Effector memory CD4-positive, alpha-beta T cell (primary cell): ENCODE measurements at regions not wholly inside any gene's neighbourhood (a gene's known extent, or its start where the extent isn't known, plus 50 kb on each side); places are given as distances from the start of the nearest gene placed in this dataset.

Experiments
- DNase-seq, 3 donors: peaks; one replicate each; pipeline ENCODE4 v3.0.0-alpha.2; 2020
- H3K27ac ChIP-seq: 2 replicates; pipeline ENCODE4 v1.7.0; 2013; ENCODE audit warnings: mild to moderate bottlenecking, low read length, moderate library complexity; ENCODE audit not compliant: insufficient read depth, poor library complexity, severe bottlenecking
- H3K27me3 ChIP-seq: replicated peaks from 2 replicates; pipeline ENCODE4 v1.7.0; 2013; ENCODE audit warnings: mild to moderate bottlenecking, low read length; ENCODE audit not compliant: insufficient read depth, control insufficient read depth, poor library complexity, severe bottlenecking
- H3K36me3 ChIP-seq: 2 replicates; pipeline ENCODE4 v1.7.0; 2013; ENCODE audit warnings: mild to moderate bottlenecking, low read length, moderate library complexity; ENCODE audit not compliant: control insufficient read depth, insufficient read depth
- H3K4me1 ChIP-seq: 2 replicates; pipeline ENCODE4 v1.7.0; 2013; ENCODE audit warnings: low read length, mild to moderate bottlenecking; ENCODE audit not compliant: control insufficient read depth, insufficient read depth, poor library complexity, severe bottlenecking
- H3K4me3 ChIP-seq: 2 replicates; pipeline ENCODE4 v1.7.0; 2013; ENCODE audit warnings: low read length, low read depth, mild to moderate bottlenecking; ENCODE audit not compliant: insufficient read depth, poor library complexity, severe bottlenecking
- H3K9me3 ChIP-seq: 2 replicates; pipeline ENCODE4 v1.7.0; 2013; ENCODE audit warnings: mild to moderate bottlenecking, low read length, moderate library complexity; ENCODE audit not compliant: control insufficient read depth

GRCh38 chr10:44435196-44435595, 50.3 kb upstream of the CXCL12 start:
- H3K4me1 ChIP-seq: no peaks in the 10 kb centered on the region
- H3K27ac ChIP-seq: no peak overlapping the region
- DNase-seq: no peak
- H3K27me3 ChIP-seq: no peaks in the 10 kb centered on the region
- H3K9me3 ChIP-seq: no peaks in the 10 kb centered on the region
- H3K4me3 ChIP-seq: no peak overlapping the region
- no peaks in the 10 kb centered on the region for H3K36me3 ChIP-seq

- H3K27me3 ChIP-seq: no peaks in the 10 kb centered on the region
- no peak overlapping the region for H3K27ac ChIP-seq
- no peak overlapping the region for H3K4me3 ChIP-seq
- no peaks in the 10 kb centered on the region for H3K36me3 ChIP-seq
- H3K9me3 ChIP-seq: no peaks in the 10 kb centered on the region
- no peaks in the 10 kb centered on the region for H3K4me1 ChIP-seq
- no peak for DNase-seq
These were observed 51.3 kb upstream of the CXCL12 start for GRCh38 chr10:44436240-44436639.

GRCh38 chr10:44437840-44438511, 53.1 kb upstream of the CXCL12 start:
- Histone ChIP-seq H3K27me3 (no peaks in the 10 kb centered on the region), H3K27ac (no peak overlapping the region), H3K9me3 (no peaks in the 10 kb centered on the region), H3K4me3 (no peak overlapping the region), H3K4me1 (no peaks in the 10 kb centered on the region), H3K36me3 (no peaks in the 10 kb centered on the region)
- DNase-seq: no peak

- Histone ChIP-seq H3K27me3 (no peaks in the 10 kb centered on the region), H3K4me1 (no peaks in the 10 kb centered on the region), H3K27ac (no peak overlapping the region), H3K36me3 (no peaks in the 10 kb centered on the region), H3K9me3 (no peaks in the 10 kb centered on the region), H3K4me3 (no peak overlapping the region)
- DNase-seq: no peak
These were observed 54.5 kb upstream of the CXCL12 start for GRCh38 chr10:44439239-44439957.

GRCh38 chr10:44439958-44440244, 55.0 kb upstream of the CXCL12 start:
- Histone ChIP-seq H3K4me3 (no peak overlapping the region), H3K27ac (no peak overlapping the region), H3K27me3 (no peaks in the 10 kb centered on the region), H3K9me3 (no peaks in the 10 kb centered on the region), H3K36me3 (no peaks in the 10 kb centered on the region), H3K4me1 (no peaks in the 10 kb centered on the region)
- DNase-seq: no peak

- Histone ChIP-seq H3K9me3 (no peaks in the 10 kb centered on the region), H3K27me3 (no peaks in the 10 kb centered on the region), H3K36me3 (no peaks in the 10 kb centered on the region), H3K4me3 (no peak overlapping the region), H3K4me1 (no peaks in the 10 kb centered on the region), H3K27ac (no peak overlapping the region)
- no peak for DNase-seq
These were observed 72.4 kb upstream of the CXCL12 start for GRCh38 chr10:44457259-44457658.

GRCh38 chr10:44458671-44459413, 73.9 kb upstream of the CXCL12 start:
- H3K9me3 ChIP-seq: no peaks in the 10 kb centered on the region
- H3K4me1 ChIP-seq: no peaks in the 10 kb centered on the region
- no peak for DNase-seq
- no peaks in the 10 kb centered on the region for H3K36me3 ChIP-seq
- no peak overlapping the region for H3K4me3 ChIP-seq
- H3K27ac ChIP-seq: no peak overlapping the region
- no peaks in the 10 kb centered on the region for H3K27me3 ChIP-seq

- no peak overlapping the region for H3K4me3 ChIP-seq
- H3K9me3 ChIP-seq: no peaks in the 10 kb centered on the region
- no peak overlapping the region for H3K27ac ChIP-seq
- DNase-seq: no peak
- no peaks in the 10 kb centered on the region for H3K27me3 ChIP-seq
- H3K36me3 ChIP-seq: no peaks in the 10 kb centered on the region
- no peaks in the 10 kb centered on the region for H3K4me1 ChIP-seq
These were observed 74.8 kb upstream of the CXCL12 start for GRCh38 chr10:44459671-44460070.

- Histone ChIP-seq H3K4me3 (no peak overlapping the region), H3K36me3 (no peaks in the 10 kb centered on the region), H3K27ac (no peak overlapping the region), H3K27me3 (no peaks in the 10 kb centered on the region), H3K4me1 (no peaks in the 10 kb centered on the region), H3K9me3 (no peaks in the 10 kb centered on the region)
- no peak for DNase-seq
These were observed 75.5 kb upstream of the CXCL12 start for GRCh38 chr10:44460416-44460815.

GRCh38 chr10:44462338-44462914, 77.5 kb upstream of the CXCL12 start:
- Histone ChIP-seq H3K27me3 (no peaks in the 10 kb centered on the region), H3K4me1 (no peaks in the 10 kb centered on the region), H3K36me3 (no peaks in the 10 kb centered on the region), H3K9me3 (no peaks in the 10 kb centered on the region), H3K4me3 (no peak overlapping the region), H3K27ac (no peak overlapping the region)
- DNase-seq: no peak
